ENCODE measurements at regions not wholly inside any gene's neighbourhood (a gene's known extent, or its start where the extent isn't known, plus 50 kb on each side); places are given as distances from the start of the nearest gene placed in this dataset.

DNA sequence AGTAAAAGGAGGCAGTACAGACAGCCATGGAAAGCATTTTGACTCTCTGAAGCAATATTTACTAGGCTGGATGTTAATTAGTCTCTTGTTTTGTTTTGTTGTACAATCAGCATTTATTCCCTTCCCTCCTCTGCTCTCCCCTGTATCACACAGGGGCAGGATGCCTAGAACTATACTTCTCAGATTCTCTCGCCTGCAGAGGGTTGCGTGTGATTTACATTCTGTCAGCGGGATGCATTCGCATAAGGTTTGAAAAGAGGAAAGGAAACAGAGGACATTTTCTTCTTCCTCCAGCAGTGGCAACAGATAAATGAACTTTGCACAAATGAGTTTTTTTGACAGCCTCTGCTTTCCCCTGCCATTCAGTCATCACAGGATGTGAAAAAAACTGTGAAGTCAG lies 188.3 kb downstream of the RSL24D1 start:
- TF ChIP-seq, protein P1, sequence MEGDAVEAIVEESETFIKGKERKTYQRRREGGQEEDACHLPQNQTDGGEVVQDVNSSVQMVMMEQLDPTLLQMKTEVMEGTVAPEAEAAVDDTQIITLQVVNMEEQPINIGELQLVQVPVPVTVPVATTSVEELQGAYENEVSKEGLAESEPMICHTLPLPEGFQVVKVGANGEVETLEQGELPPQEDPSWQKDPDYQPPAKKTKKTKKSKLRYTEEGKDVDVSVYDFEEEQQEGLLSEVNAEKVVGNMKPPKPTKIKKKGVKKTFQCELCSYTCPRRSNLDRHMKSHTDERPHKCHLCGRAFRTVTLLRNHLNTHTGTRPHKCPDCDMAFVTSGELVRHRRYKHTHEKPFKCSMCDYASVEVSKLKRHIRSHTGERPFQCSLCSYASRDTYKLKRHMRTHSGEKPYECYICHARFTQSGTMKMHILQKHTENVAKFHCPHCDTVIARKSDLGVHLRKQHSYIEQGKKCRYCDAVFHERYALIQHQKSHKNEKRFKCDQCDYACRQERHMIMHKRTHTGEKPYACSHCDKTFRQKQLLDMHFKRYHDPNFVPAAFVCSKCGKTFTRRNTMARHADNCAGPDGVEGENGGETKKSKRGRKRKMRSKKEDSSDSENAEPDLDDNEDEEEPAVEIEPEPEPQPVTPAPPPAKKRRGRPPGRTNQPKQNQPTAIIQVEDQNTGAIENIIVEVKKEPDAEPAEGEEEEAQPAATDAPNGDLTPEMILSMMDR (IDR thresholded peaks at IDR 0.05; ENCODE audit: insufficient read depth, low read length) = no peak
- no peak for DNase-seq (ENCODE audit: low read depth)
- H3K4me3 ChIP-seq (ENCODE audit: low read depth, low read length) = no peak overlapping the region

DNA sequence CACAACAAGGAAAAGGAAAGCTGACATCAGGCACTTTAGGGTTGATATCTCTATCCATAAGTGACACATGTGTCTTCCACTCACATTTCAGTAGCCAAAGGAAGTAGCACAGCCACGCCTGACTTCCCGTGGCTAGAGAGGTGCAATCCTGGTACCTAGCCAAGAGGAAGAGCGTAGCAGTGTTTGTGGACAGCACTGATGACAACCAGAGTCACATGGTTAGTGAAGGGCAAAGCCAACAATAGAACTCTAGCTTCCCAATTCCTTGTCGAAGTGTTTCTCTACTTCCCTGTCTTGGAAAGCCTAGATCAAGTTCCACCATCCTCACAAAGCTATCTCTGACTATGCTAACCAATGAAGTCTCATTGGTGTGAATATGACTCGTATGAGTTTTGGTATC lies 189.2 kb downstream of the RSL24D1 start:
- TF ChIP-seq, protein P1 (IDR thresholded peaks at IDR 0.05; ENCODE audit: insufficient read depth, low read length) = no peak
- no peak for DNase-seq (ENCODE audit: low read depth)
- no peak overlapping the region for H3K4me3 ChIP-seq (ENCODE audit: low read depth, low read length)

DNA sequence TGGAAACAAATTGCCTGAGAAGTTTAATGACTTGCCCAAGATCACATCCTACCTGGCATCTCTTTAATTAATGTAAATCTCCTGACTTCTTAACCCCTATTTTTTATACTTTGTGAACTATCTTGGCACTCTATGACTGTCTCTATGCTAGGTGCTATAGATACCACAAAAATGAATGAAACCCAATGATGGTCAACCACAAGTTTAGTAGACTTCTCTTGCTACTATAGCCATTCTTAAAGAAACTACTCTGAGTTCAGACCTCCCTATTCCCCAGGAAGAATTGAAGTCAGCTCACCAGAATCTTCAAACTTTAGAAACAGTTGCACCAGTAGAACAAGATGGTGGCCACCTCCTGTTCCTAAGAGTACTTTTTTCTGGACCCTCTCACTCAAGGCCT lies 191.1 kb downstream of the RSL24D1 start:
- H3K4me3 ChIP-seq (ENCODE audit: low read depth, low read length) = no peak overlapping the region
- TF ChIP-seq, protein P1 (IDR thresholded peaks at IDR 0.05; ENCODE audit: insufficient read depth, low read length) = no peak
- DNase-seq (ENCODE audit: low read depth) = no peak

DNA sequence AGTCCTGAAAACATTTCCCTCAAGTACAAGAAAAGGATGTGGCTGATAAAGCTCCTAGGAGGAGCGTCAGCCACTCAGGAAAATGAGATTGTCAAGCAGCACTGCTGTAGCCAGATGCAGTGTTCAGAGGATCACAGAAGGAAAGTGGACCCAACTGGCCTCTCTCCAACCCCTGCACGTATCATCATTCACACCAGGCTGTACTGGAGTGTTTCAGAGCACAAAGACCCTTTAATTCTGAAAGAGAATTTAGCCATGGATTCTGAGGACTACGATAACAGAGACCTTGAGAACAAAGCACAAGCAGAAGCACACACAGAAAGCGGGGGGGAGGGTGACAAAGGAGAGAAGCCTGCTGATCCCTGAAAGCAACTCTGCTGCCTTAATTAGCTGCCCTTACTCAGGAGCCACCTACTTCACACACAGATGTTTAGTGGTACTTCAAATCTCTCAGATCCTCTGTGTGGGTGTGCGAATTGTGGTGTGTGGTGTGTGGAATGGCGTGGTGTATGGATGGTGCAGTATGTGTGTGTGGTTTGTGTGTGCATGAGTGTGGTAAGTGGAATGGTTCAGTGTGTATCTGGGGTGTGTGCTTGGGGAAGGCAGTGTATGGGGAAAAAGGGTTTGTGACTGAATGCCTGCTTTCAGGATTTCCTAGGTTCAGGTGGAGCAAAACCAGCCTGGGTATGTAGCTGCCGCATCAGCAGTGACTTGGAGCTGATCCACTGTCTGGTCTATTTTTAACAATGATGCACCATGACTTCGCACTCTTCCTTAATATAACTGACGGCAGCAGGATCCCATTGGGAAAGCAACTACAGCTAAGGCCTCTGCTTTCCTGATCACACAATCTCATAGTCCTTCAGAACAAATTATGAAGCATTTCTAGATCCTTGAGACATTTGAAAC lies 192.5 kb downstream of the RSL24D1 start:
- H3K4me3 ChIP-seq (ENCODE audit: low read depth, low read length) = no peak overlapping the region
- TF ChIP-seq, protein P1 (IDR thresholded peaks at IDR 0.05; ENCODE audit: insufficient read depth, low read length) = no peak

DNA sequence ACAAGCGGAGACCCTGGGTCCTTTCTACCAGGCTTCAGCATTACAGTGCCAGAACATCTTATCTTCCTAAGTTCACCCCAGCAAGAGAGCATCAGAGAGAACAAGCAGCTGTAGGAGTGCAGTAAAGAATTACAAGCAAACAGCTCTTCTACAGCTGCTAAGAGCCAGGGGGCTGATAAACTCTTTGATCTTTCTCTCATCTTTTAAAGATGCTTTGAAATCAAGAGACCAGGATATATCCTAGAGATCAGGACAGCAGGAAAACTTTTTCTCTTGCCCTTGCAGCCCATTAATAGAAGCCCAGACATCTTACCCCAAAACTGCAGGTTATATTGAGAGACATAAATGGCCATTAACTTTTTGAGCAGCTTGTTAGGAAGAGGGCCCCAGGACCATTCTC lies 198.1 kb downstream of the RSL24D1 start:
- no peak for DNase-seq (ENCODE audit: low read depth)
- no peak overlapping the region for H3K4me3 ChIP-seq (ENCODE audit: low read depth, low read length)
- TF ChIP-seq, protein P1 (IDR thresholded peaks at IDR 0.05; ENCODE audit: insufficient read depth, low read length) = no peak

More for the DNA sequence above, 192.5 kb downstream of the RSL24D1 start:
- DNase-seq (ENCODE audit: low read depth) = no peak

DNA sequence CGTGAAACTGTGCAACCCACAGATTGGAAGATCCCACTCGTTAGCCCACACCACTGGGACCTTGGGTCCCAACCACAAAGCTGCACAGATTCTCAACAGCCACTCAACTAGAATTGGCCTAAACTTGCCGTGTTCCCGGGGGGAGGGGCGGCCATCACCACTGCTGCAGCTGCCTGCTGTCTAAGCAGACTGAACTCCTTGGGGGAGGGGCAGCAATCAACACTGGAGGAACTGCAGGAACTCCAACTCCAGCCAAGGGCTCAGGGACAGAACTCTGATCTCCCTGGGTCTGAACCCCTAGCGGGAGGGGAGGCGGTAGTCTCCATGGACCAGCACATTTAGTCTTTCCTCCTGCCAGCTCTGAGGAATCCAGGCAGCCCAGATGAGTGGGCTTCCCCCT lies 205.9 kb downstream of the RSL24D1 start:
- TF ChIP-seq, protein P1 (IDR thresholded peaks at IDR 0.05; ENCODE audit: insufficient read depth, low read length) = no peak

More for the DNA sequence above, 205.9 kb downstream of the RSL24D1 start:
- no peak for DNase-seq (ENCODE audit: low read depth)
- no peak overlapping the region for H3K4me3 ChIP-seq (ENCODE audit: low read depth, low read length)
